GM18498 (cell line): ENCODE measurements at regions not wholly inside any gene's neighbourhood (a gene's known extent, or its start where the extent isn't known, plus 50 kb on each side); places are given as distances from the start of the nearest gene placed in this dataset.
"Not testable (repeated sequence)": the region's sequence is repeated elsewhere in the genome, so short reads cannot be mapped to it uniquely, and the experiment has no call there.

Experiments used
- ATAC-seq: cut with Tn5 transposase; IDR thresholded peaks from one replicate; pipeline ENCODE4 v1.9.1; 2021; ENCODE audit warnings: mild to moderate bottlenecking, moderate library complexity; ENCODE audit not compliant: unreplicated experiment

- ATAC-seq: no peak
Observed at GRCh38 chr5:91494447-91494996, 111.4 kb upstream of the ARRDC3 start.

GRCh38 chr5:91493086-91493485 is 110.0 kb upstream of the ARRDC3 start:
- no peak for ATAC-seq

- no peak for ATAC-seq
Observed at GRCh38 chr5:91491229-91491628, 108.1 kb upstream of the ARRDC3 start.

- no peak for ATAC-seq
Observed at GRCh38 chr5:91490316-91490715, 107.2 kb upstream of the ARRDC3 start.

- no peak for ATAC-seq
Observed at GRCh38 chr5:91487420-91487819, 104.3 kb upstream of the ARRDC3 start.

- ATAC-seq: no peak
Observed at GRCh38 chr5:91486638-91487037, 103.5 kb upstream of the ARRDC3 start.

GRCh38 chr5:91484662-91485061 is 101.5 kb upstream of the ARRDC3 start:
- ATAC-seq: no peak

- ATAC-seq: not testable (repeated sequence)
Observed at GRCh38 chr5:91479376-91479775, 96.3 kb upstream of the ARRDC3 start.

- ATAC-seq: no peak
Observed at GRCh38 chr5:91478096-91478495, 95.0 kb upstream of the ARRDC3 start.

- no peak for ATAC-seq
Observed at GRCh38 chr5:91477408-91477807, 94.3 kb upstream of the ARRDC3 start.

- no peak for ATAC-seq
Observed at GRCh38 chr5:91474201-91474600, 91.1 kb upstream of the ARRDC3 start.

- no peak for ATAC-seq
Observed at GRCh38 chr5:91472631-91473030, 89.5 kb upstream of the ARRDC3 start.

GRCh38 chr5:91469517-91470165 is 86.5 kb upstream of the ARRDC3 start:
- ATAC-seq: no peak

- no peak for ATAC-seq
Observed at GRCh38 chr5:91468651-91469422, 85.7 kb upstream of the ARRDC3 start.

GRCh38 chr5:91464886-91465646 is 81.9 kb upstream of the ARRDC3 start:
- no peak for ATAC-seq

GRCh38 chr5:91457681-91458058 is 74.6 kb upstream of the ARRDC3 start:
- ATAC-seq: no peak

- ATAC-seq: no peak
Observed at GRCh38 chr5:91456928-91457680, 74.0 kb upstream of the ARRDC3 start.

- ATAC-seq: no peak
Observed at GRCh38 chr5:91449083-91449482, 66.0 kb upstream of the ARRDC3 start.

GRCh38 chr5:91448079-91448478 is 65.0 kb upstream of the ARRDC3 start:
- ATAC-seq: not testable (repeated sequence)

- not testable (repeated sequence) for ATAC-seq
Observed at GRCh38 chr5:91446880-91447279, 63.8 kb upstream of the ARRDC3 start.
